Ishikawa (cell line): ENCODE measurements at regions not wholly inside any gene's neighbourhood (a gene's known extent, or its start where the extent isn't known, plus 50 kb on each side); places are given as distances from the start of the nearest gene placed in this dataset.

Experiments
- CEBPB ChIP-seq: IDR thresholded peaks from 2 replicates; pipeline ENCODE4 v1.6.1; 2012
- CREB1 ChIP-seq: IDR thresholded peaks from 2 replicates; pipeline ENCODE4 v1.6.1; 2012; ENCODE audit warnings: low read depth
- EGR1 ChIP-seq: IDR thresholded peaks from 2 replicates; pipeline ENCODE4 v1.6.1; 2012
- EP300 ChIP-seq: IDR thresholded peaks from 2 replicates; pipeline ENCODE4 v1.6.1; 2012; ENCODE audit warnings: borderline replicate concordance
- FOXM1 ChIP-seq: IDR thresholded peaks from 2 replicates; pipeline ENCODE4 v1.6.1; 2012; ENCODE audit warnings: low read depth, borderline replicate concordance
- NFIC ChIP-seq: IDR thresholded peaks from 2 replicates; pipeline ENCODE4 v1.6.1; 2012
- RAD21 ChIP-seq: IDR thresholded peaks from 2 replicates; pipeline ENCODE4 v1.6.1; 2012; ENCODE audit warnings: low read depth
- TAF1 ChIP-seq: IDR thresholded peaks from 2 replicates; pipeline ENCODE4 v1.6.1; 2012; ENCODE audit warnings: low read depth, mild to moderate bottlenecking
- TCF12 ChIP-seq: IDR thresholded peaks from 2 replicates; pipeline ENCODE4 v1.6.1; 2012; ENCODE audit warnings: low read depth
- TEAD4 ChIP-seq: IDR thresholded peaks from 2 replicates; pipeline ENCODE4 v1.6.1; 2012
- YY1 ChIP-seq: IDR thresholded peaks from 2 replicates; pipeline ENCODE4 v1.6.1; 2012; ENCODE audit warnings: low read depth
- ZBTB7A ChIP-seq: IDR thresholded peaks from 2 replicates; pipeline ENCODE4 v1.6.1; 2012; ENCODE audit warnings: low read depth
- TF ChIP-seq, protein P1 (sequence below): IDR thresholded peaks from 2 replicates; pipeline ENCODE4 v1.6.1; 2012
- TF ChIP-seq, protein P2 (sequence below): IDR thresholded peaks from 2 replicates; pipeline ENCODE4 v1.6.1; 2012; ENCODE audit warnings: low read depth, mild to moderate bottlenecking
- TF ChIP-seq, protein P3 (sequence below): IDR thresholded peaks from 2 replicates; pipeline ENCODE4 v1.6.1; 2012

DNA sequence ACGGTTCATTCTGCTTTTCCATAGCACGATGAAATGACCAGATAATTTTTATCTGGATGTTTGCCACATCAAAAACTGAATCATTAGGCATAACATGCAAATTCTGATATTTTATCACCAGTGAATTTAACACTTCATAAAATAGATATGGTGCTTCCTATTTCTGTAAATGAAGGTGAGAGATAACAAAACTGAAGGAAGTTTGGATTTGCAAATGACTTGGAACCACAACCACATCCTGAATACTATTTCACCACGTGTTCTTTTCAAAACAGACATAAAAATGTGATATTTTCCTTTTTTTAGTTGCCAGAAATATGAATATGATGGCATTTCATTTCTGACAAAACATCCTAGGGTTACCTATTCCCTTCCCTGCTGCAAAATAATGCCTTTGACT is 146.1 kb downstream of the EDN1 start:
- TF ChIP-seq FOXM1 (no peak), EGR1 (no peak), RAD21 (no peak), ZBTB7A (no peak), NFIC (no peak), YY1 (no peak), EP300 (no peak), TEAD4 (no peak), CREB1 (no peak), TCF12 (no peak)
- TF ChIP-seq, protein P1, sequence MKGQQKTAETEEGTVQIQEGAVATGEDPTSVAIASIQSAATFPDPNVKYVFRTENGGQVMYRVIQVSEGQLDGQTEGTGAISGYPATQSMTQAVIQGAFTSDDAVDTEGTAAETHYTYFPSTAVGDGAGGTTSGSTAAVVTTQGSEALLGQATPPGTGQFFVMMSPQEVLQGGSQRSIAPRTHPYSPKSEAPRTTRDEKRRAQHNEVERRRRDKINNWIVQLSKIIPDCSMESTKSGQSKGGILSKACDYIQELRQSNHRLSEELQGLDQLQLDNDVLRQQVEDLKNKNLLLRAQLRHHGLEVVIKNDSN = no peak
- TF ChIP-seq, protein P2, sequence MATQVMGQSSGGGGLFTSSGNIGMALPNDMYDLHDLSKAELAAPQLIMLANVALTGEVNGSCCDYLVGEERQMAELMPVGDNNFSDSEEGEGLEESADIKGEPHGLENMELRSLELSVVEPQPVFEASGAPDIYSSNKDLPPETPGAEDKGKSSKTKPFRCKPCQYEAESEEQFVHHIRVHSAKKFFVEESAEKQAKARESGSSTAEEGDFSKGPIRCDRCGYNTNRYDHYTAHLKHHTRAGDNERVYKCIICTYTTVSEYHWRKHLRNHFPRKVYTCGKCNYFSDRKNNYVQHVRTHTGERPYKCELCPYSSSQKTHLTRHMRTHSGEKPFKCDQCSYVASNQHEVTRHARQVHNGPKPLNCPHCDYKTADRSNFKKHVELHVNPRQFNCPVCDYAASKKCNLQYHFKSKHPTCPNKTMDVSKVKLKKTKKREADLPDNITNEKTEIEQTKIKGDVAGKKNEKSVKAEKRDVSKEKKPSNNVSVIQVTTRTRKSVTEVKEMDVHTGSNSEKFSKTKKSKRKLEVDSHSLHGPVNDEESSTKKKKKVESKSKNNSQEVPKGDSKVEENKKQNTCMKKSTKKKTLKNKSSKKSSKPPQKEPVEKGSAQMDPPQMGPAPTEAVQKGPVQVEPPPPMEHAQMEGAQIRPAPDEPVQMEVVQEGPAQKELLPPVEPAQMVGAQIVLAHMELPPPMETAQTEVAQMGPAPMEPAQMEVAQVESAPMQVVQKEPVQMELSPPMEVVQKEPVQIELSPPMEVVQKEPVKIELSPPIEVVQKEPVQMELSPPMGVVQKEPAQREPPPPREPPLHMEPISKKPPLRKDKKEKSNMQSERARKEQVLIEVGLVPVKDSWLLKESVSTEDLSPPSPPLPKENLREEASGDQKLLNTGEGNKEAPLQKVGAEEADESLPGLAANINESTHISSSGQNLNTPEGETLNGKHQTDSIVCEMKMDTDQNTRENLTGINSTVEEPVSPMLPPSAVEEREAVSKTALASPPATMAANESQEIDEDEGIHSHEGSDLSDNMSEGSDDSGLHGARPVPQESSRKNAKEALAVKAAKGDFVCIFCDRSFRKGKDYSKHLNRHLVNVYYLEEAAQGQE = no peak
- TF ChIP-seq, protein P3, sequence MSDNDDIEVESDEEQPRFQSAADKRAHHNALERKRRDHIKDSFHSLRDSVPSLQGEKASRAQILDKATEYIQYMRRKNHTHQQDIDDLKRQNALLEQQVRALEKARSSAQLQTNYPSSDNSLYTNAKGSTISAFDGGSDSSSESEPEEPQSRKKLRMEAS = no peak

DNA sequence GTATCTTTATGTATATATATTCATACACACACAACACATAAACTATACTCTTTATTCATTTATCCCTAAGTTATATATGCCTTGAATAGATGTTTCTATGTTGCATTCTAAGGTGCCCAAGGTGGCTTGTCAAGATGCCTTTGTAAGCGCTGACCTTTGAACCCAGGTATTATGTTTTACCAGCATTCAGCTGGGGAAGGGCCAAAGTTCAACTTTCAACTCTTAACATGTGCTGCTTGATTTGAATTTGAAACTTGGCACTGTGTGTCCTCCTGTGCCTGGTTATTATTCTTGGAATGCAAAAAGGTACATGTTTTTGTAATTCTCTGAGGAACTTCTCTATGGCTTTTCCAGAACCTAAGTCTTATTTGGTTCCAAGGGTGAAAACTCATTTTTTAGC is 146.5 kb downstream of the EDN1 start:
- TF ChIP-seq YY1 (no peak), ZBTB7A (no peak), CREB1 (no peak), EGR1 (no peak), TCF12 (no peak), RAD21 (no peak), TEAD4 (no peak), EP300 (no peak), FOXM1 (no peak), CEBPB (no peak), TAF1 (no peak)
- TF ChIP-seq, protein P2 = no peak
- TF ChIP-seq, protein P1 = no peak
- TF ChIP-seq, protein P3 = no peak

DNA sequence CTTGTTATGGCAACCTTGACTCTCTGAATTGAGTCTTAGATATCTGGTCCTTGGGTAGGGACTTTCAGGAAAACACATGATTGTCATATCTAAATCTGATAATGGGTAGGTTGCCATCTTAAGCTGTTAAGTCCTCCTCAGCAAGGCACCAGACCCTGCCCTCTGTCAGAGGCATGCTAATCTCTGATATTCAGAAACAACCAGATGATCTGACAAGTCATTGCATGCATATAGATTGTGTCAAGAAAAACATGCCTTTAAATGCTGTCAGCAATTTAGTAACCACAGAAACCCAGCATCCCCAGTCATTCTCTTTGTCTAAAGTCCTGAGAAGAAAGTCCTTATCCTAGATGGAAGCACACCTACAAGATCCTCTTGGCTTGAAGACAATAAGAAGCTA is 149.1 kb downstream of the EDN1 start:
- TF ChIP-seq FOXM1 (no peak), NFIC (no peak), TCF12 (no peak), ZBTB7A (no peak)
- TF ChIP-seq, protein P3 = no peak
- TF ChIP-seq, protein P1 = no peak

DNA sequence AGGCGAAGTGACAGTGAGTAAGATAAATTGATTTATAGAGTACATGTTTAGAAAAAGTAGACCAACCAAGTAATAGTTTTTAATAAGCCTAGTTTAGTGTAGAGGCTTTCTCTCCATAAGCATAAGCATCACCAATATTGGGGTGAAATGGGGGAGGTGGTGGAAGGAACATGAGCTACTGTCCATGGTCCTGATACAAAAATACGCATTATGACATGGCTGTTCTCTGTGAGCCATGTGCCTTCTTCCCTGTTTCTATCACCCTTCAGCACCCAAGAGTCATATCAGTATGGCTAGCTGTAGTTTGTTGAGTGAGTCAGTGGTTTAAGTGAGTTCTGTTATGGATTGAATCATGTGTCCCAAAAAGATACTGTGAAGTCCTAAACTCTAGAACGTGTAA is 150.8 kb downstream of the EDN1 start:
- no peak for TF ChIP-seq CREB1
- TF ChIP-seq, protein P2 = peak; percentile 90

DNA sequence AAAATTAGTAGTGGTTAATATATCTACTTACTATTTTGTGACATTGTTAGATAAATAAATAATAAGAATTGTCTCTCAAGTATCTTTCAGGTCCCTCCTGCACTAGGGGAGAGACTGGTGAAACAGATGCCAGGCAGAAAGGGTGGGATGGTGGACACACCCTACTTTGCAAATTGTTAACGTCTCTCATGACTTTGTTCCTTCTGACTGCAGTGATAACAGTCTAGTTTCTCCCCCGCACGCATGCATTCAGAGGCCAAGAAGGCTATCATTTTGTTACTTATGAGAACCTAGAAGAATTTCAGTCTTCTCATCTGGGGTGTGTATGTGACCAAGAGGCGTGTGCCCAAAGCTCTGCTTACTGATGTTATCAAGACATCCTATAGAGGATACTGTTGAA is 152.3 kb downstream of the EDN1 start:
- TF ChIP-seq YY1 (no peak), CEBPB (no peak), TEAD4 (no peak), ZBTB7A (no peak), NFIC (no peak), RAD21 (no peak)
- TF ChIP-seq, protein P3 = no peak
- TF ChIP-seq, protein P2 = no peak
